HG02678 (cell line): ENCODE measurements at regions not wholly inside any gene's neighbourhood (a gene's known extent, or its start where the extent isn't known, plus 50 kb on each side); places are given as distances from the start of the nearest gene placed in this dataset.

Experiments
- ATAC-seq: cut with Tn5 transposase; IDR thresholded peaks from one replicate; pipeline ENCODE4 v1.9.1; 2021; ENCODE audit warnings: mild to moderate bottlenecking, moderate library complexity; ENCODE audit not compliant: unreplicated experiment

DNA sequence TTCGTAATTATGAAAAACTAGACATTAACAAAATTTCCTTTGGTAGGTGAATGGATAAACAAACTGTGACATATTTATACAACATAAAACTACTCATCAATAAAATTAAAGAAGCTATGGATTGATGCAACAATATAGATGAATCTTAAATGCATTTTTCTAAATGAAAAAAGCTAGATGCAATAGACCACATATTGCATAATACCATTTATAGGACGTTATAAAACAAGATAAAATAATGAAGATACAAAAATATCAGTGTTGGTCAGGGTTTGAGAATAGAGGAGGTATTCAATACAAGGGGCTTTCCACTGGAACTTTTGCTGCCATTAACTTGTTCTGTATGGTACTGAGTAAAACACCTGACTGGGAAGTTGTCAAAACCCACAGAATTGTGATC lies 314.4 kb downstream of the GRB14 start:
- ATAC-seq: no peak

DNA sequence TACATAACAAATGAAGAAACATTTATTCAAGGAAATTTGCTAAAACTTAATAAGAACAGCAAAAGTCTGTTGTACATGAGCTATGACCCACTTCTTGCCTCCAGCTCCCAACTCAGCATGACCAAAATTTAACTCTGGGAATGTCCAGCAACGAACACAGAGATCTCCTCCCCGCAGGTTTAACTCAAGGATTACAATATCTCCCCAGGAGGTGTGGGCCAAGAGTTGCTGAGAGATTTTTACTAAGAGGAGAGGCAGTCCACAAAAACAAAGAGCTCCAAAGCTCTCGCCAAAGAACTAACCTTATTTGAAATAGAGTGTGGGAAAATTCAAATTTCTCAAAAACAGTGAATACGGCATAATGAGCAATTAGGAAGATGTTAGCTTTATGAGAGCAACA lies 318.5 kb downstream of the GRB14 start:
- ATAC-seq: no peak

- no peak for ATAC-seq
These were observed 333.0 kb downstream of the GRB14 start for GRCh38 chr2:164288235-164288634.

GRCh38 chr2:164287056-164287455 lies 334.2 kb downstream of the GRB14 start:
- ATAC-seq: no peak

DNA sequence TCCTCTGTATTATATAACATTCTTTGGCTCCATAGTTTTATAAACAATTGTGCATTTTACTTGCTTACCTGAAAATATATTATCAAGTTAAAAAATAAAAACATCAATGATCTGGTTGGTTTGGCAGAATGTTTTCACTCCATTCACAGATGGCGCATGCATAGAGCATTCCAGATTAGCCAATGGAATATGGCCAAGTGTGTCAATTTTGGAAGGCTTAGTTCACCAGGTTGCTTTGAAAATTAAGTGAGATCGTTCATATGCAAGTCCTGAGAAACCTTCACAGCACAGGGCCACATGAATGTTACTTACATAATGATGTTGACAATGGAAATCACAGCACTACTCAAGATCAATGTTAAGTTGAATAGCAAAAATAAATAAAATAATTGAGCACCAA lies 335.7 kb downstream of the GRB14 start:
- ATAC-seq: no peak

- ATAC-seq: no peak
These were observed 339.4 kb downstream of the GRB14 start for GRCh38 chr2:164281896-164282295.

- no peak for ATAC-seq
These were observed 345.6 kb downstream of the GRB14 start for GRCh38 chr2:164275659-164276058.

GRCh38 chr2:164260506-164260905 lies 360.8 kb downstream of the GRB14 start:
- ATAC-seq: no peak

DNA sequence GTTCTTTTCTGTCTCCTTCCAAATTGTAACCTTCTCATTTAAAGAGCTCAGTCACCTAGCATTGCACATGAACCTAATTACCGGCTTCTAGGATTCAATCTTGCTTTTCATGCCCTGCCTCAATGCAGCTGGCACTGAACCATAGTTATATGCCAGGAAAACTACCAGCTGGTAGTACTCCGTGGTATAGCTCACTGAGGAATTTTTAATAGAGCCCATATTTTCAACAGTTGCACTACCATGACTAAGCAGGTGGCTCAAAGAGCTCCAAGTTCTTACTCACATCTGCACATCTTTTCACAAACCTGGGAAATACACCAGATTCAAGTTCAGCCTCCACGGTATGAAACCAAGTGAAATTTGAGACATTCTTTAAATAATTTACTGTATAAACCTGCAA lies 363.5 kb downstream of the GRB14 start:
- ATAC-seq: no peak

DNA sequence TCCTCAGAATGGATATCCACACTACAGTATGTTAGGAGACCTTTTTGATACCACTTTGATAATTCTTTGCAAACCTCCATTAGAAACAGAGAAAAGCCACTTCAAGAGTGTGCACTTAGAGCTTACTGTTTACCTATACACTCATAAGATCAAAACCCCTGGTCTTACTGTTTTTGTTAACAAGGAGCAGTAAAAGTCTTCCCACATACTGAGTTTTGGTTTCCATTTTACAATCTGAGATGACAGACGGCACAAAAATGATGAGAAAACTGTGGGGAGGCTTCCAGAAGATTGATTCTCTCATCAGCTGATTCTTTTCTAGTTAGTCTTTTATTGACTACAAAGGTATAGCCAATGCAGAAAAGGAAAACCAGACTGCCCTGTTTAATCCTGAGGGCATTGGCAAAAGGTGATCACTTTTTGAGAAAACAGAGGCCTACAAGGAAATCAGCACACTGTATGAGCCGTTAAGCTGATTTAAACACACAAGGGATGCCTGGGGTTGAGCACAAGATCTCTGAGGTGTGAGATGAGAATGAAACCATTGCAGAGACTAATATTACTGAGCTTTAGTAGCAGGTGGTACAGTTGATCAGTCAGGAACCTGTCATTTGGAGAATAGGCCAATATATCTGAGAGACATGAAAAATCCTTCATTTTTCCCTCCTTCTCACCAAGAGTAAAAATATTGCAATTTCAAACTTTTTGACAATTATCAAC lies 368.6 kb downstream of the GRB14 start:
- ATAC-seq: no peak

- no peak for ATAC-seq
These were observed 378.0 kb downstream of the GRB14 start for GRCh38 chr2:164243315-164243714.

- ATAC-seq: no peak
These were observed 378.9 kb downstream of the GRB14 start for GRCh38 chr2:164242409-164242808.

DNA sequence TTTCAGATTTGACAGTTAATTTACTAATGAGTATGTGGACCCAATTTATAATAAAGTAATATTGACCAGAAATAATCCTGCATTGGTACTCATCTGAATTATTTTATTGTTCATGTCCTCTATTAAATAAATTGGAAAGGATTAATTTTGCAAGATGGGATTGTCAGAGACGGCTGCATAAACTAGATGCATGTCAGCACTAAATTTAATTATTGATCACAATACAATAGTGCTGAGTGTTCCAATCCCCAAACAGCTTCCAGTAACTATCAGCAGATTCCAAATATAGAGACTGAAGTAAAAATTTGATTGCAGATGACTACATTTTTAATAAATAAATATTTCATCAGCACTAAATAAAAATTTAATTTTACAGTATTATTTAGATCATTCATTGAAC lies 387.2 kb downstream of the GRB14 start:
- no peak for ATAC-seq

DNA sequence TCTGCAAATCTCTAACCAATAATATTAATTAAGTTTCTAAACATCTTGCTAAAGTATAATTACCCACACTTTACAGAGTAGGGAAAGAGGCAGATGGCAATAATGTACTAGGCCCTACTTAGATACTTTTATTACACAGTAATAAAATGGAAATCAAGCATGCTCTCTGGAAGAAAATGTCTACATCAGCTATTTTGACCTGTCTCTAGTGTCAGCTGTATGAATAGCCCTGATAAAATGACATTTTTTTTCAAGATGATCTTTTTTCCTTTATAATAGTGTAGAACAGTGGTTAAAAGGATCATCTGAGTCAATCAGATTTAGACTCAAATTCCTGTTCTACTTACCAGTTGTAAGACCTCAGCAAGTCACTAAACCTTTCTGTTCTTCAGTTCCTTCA lies 397.3 kb downstream of the GRB14 start:
- ATAC-seq: no peak

DNA sequence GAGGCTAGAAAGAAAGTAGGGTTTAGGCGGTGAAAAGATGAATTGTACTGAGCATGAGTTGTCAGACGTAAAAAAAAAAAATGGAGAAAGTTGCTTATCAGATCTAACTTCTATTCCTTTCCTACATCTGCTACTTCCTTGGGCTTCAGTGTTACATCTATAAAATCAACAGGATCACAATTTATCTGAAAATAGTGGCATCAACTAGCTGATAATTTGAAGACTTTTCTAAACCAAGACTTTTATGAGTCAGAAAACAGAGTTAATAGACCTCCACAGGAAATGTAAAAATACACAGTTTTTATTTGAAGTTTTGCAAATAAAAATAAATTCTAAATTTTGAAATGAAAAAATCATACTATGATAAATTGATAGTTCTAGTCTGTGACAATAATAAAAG lies 399.8 kb downstream of the GRB14 start:
- no peak for ATAC-seq

DNA sequence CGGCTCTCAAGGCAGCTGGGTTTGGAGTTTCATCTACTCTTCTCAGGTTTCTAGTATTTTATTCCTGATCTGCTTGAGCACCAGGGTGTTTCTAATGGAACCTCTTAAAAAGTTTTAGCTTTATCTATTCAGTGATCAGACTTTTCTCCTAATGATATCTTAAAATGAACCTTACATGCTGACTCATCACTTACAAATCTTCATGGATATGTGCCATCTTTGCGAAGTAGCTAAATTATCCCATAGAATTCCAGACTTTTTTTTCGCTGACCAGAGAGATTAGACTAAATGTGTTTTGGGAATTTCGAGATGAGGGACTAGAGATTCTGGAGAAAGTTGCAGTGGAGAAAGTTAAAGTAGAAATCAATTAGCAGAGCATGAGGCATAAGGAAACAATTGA lies 401.0 kb downstream of the GRB14 start:
- no peak for ATAC-seq

- no peak for ATAC-seq
These were observed 407.4 kb downstream of the GRB14 start for GRCh38 chr2:164213916-164214315.

DNA sequence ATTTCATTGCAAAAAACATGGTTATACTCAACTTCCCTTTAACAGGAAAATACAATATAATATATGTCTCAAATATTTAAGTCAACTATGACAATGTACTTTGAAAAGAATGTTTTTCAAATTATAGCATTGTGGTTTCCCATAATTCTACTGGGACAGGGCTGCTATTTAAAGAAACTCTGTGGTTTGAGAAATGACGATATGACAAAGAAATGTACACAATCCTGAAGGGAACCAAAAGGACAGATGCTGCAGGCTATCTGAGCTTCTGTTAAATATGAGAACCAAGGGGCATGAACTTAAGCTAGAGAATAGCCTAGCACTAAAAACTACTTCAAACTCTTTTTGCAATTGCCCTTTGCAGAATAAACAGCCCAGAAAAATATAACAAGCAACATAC lies 415.9 kb downstream of the GRB14 start:
- ATAC-seq: no peak

DNA sequence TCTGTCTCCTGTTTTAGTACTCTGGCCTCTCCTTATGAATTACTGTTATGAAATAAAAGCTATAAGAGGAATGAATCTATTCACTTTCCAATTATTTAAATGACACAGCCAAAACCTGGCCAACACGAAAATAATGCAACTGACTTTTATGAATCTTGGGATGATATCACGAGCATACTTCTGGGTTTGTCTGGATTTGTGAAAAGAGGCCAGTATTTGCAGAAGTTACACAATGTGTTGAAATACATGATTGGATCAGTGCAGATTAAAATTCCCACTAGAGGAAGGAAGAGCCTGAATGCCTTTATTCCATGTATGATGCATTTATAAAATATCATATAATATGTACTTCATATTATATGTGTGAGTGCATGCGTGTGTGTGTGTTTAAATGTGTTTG lies 418.2 kb downstream of the GRB14 start:
- ATAC-seq: no peak

- no peak for ATAC-seq
These were observed 423.0 kb downstream of the GRB14 start for GRCh38 chr2:164198256-164198655.

DNA sequence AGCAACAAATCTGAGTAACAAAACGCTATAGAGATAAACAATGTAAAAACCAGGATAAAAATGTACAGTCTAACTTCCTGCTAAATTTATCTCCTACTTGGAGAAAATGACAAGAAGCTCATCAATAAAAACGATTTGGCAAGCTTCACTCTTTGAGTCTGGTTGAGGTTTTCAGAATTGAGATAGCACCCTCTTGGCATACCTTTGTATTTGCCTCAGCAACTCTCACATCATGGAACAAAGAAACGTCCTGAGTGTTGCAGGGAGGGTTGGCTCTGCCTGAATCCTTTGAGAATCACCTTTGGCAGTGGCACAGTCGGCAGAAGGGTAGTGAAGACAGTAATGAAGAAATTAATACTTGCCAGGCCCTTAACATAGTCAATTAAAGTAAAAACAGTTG lies 430.6 kb downstream of the GRB14 start:
- ATAC-seq: no peak

DNA sequence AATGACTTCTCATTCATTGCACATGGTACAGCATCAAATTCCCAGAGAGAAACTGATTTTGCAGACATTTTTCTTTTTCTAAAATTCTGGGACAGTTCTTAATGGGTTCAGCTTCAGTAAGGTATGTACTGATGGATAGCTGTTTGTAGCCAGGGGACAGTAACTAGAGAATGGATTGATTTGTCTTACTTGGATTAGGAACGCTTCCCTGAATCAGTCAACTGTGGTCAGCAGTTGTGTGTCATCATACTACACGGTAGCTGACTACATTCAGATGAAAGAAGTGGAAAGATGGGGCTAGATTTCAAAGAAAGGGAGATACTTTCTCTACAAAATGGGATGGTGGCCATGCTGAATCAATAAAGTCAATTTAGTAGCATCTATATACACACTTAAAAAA lies 431.4 kb downstream of the GRB14 start:
- ATAC-seq: no peak

DNA sequence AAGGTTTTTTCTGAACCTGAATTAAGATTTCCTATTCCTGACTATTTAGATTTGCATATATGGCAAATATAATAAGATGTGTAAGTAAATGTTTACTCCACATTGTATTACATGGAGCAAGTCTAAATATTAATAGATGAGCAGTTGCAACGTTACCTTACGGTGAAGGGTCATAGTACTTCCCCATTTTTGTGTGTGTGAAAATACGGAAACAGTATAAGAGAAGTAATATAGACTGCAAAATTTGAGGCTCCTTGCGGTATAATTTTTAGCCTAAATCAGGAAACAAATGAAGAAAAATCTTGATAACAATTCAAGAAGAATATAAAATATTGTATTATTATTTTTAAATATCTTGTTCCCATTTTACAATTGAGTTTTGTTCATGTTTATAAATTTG lies 434.2 kb downstream of the GRB14 start:
- no peak for ATAC-seq
